HEK293 (cell line): ENCODE measurements at regions not wholly inside any gene's neighbourhood (a gene's known extent, or its start where the extent isn't known, plus 50 kb on each side); places are given as distances from the start of the nearest gene placed in this dataset.

Source experiments
- CTCF ChIA-PET: fragments of 350-600 bp; formaldehyde crosslinking; extraction: SDS; loops from one replicate; lab custom pipeline; 2021; ENCODE audit warnings: antibody characterized with exemption; lab: Yijun Ruan, JAX
- POLR2A ChIA-PET: fragments of 300-600 bp; formaldehyde crosslinking; extraction: SDS; loops from one replicate; lab custom pipeline; 2020; ENCODE audit warnings: antibody characterized with exemption, inconsistent platforms; lab: Yijun Ruan, JAX
- H3K27ac ChIP-seq: fragments of 200-500 bp; sonication (Bioruptor generic); 2 replicates; pipeline ENCODE4 v1.5.1; 2014; ENCODE audit warnings: low read depth, low read length, control low read depth, inconsistent platforms; ENCODE audit errors: extremely low read depth
- H3K36me3 ChIP-seq, 2 experiments: fragments of 200-500 bp in 1 of 2; sonication (Bioruptor generic) in 1 of 2; 1 replicate in 1 of 2; 2 replicates in 1 of 2; pipeline ENCODE4 v1.5.1; 2014 to 2017; ENCODE audit warnings: inconsistent platforms in 2 of 2, low read length in 2 of 2; ENCODE audit not compliant: control insufficient read depth in 2 of 2, insufficient read depth in 1 of 2
- H3K4me1 ChIP-seq: fragments of 200-500 bp; sonication (Bioruptor generic); 2 replicates; pipeline ENCODE4 v1.5.1; 2014; ENCODE audit warnings: mild to moderate bottlenecking, low read length, inconsistent platforms; ENCODE audit not compliant: control insufficient read depth, insufficient read depth
- H3K4me3 ChIP-seq: 2 replicates; pipeline ENCODE4 v1.5.1; 2011; ENCODE audit warnings: low read depth, mild to moderate bottlenecking, control low read depth, low read length, moderate library complexity
- H3K9me3 ChIP-seq: fragments of 200-500 bp; sonication (Bioruptor generic); 2 replicates; pipeline ENCODE4 v1.5.1; 2014; ENCODE audit warnings: low read depth, low read length, inconsistent platforms; ENCODE audit not compliant: control insufficient read depth, insufficient read depth
- ELK4 ChIP-seq: IDR thresholded peaks from 2 replicates; pipeline ENCODE4 v1.6.1; 2011; ENCODE audit warnings: mild to moderate bottlenecking, low read depth, low read length, borderline replicate concordance
- GLI4 ChIP-seq: fragments of 450-650 bp; formaldehyde crosslinking; IDR thresholded peaks from 2 replicates; pipeline ENCODE4 v1.5.1; 2016; ENCODE audit warnings: missing biosample characterization, missing genetic modification characterization
- KLF16 ChIP-seq: fragments of 450-650 bp; formaldehyde crosslinking; IDR thresholded peaks from 2 replicates; pipeline ENCODE4 v1.5.1; 2017; ENCODE audit warnings: missing biosample characterization, missing genetic modification characterization
- PRDM6 ChIP-seq: fragments of 450-650 bp; formaldehyde crosslinking; IDR thresholded peaks from 2 replicates; pipeline ENCODE4 v1.5.1; 2017; ENCODE audit warnings: missing biosample characterization, missing genetic modification characterization
- TRIM28 ChIP-seq: IDR thresholded peaks from 2 replicates; pipeline ENCODE4 v1.6.1; 2011; ENCODE audit warnings: low read length, control low read depth, borderline replicate concordance
- ZBTB11 ChIP-seq: fragments of 450-650 bp; formaldehyde crosslinking; conservative IDR thresholded peaks from 2 replicates; pipeline ENCODE4 v1.5.1; 2016; ENCODE audit warnings: low read depth, missing biosample characterization, missing genetic modification characterization
- ZBTB17 ChIP-seq: fragments of 450-650 bp; formaldehyde crosslinking; IDR thresholded peaks from 2 replicates; pipeline ENCODE4 v1.5.1; 2016; ENCODE audit warnings: missing biosample characterization, missing genetic modification characterization
- ZNF18 ChIP-seq: fragments of 450-650 bp; formaldehyde crosslinking; IDR thresholded peaks from 2 replicates; pipeline ENCODE4 v1.5.1; 2016; ENCODE audit warnings: missing biosample characterization, missing genetic modification characterization
- ZNF184 ChIP-seq: fragments of 450-650 bp; IDR thresholded peaks from 2 replicates; pipeline ENCODE4 v1.5.1; 2018; ENCODE audit warnings: missing biosample characterization, mild to moderate bottlenecking, missing genetic modification characterization
- ZNF19 ChIP-seq: fragments of 450-650 bp; formaldehyde crosslinking; IDR thresholded peaks from 2 replicates; pipeline ENCODE4; 2016; ENCODE audit warnings: missing biosample characterization, missing genetic modification characterization, low read depth
- ZNF354C ChIP-seq: fragments of 450-650 bp; formaldehyde crosslinking; IDR thresholded peaks from 2 replicates; pipeline ENCODE4 v1.5.1; 2016; ENCODE audit warnings: missing biosample characterization, missing genetic modification characterization, low read depth, borderline replicate concordance
- ZNF529 ChIP-seq: fragments of 450-650 bp; formaldehyde crosslinking; IDR thresholded peaks from 2 replicates; pipeline ENCODE4 v1.5.1; 2017; ENCODE audit warnings: missing genetic modification characterization, missing biosample characterization; ENCODE audit not compliant: insufficient replicate concordance
- ZNF530 ChIP-seq: fragments of 450-650 bp; formaldehyde crosslinking; IDR thresholded peaks from 2 replicates; pipeline ENCODE4 v1.5.1; 2016; ENCODE audit warnings: low read depth, missing biosample characterization, missing genetic modification characterization
- ZNF621 ChIP-seq: fragments of 450-650 bp; formaldehyde crosslinking; IDR thresholded peaks from 2 replicates; pipeline ENCODE4 v1.5.1; 2017; ENCODE audit warnings: missing biosample characterization, missing genetic modification characterization
- ZNF623 ChIP-seq: fragments of 450-650 bp; formaldehyde crosslinking; IDR thresholded peaks from 2 replicates; pipeline ENCODE4 v1.5.1; 2016; ENCODE audit warnings: missing biosample characterization, missing genetic modification characterization
- ZNF747 ChIP-seq: fragments of 450-650 bp; formaldehyde crosslinking; IDR thresholded peaks from 2 replicates; pipeline ENCODE4 v1.5.1; 2016; ENCODE audit warnings: missing biosample characterization, missing genetic modification characterization
- ZNF830 ChIP-seq: fragments of 450-650 bp; IDR thresholded peaks from 2 replicates; pipeline ENCODE4 v1.5.0; 2018; ENCODE audit warnings: missing biosample characterization, missing genetic modification characterization, low read depth, mild to moderate bottlenecking, moderate library complexity
- ZNF843 ChIP-seq: fragments of 450-650 bp; formaldehyde crosslinking; IDR thresholded peaks from 2 replicates; pipeline ENCODE4 v1.5.1; 2016; ENCODE audit warnings: missing biosample characterization, missing genetic modification characterization
- ZSCAN5A ChIP-seq: fragments of 450-650 bp; formaldehyde crosslinking; IDR thresholded peaks from 2 replicates; pipeline ENCODE4 v1.5.1; 2016; ENCODE audit warnings: missing biosample characterization, missing genetic modification characterization

- H3K36me3 ChIP-seq, result no peaks in the 10 kb centered on the region
- ChIA-PET CTCF (interaction anchor here (0.6 kb wide), 1 partner anchor 935 kb away, joined by 4 read pairs; no protein-coding TSS in a partner anchor), POLR2A (no interaction called here)
- H3K4me1 ChIP-seq, result no peaks in the 10 kb centered on the region
- no peak for TF ChIP-seq KLF16 (tag by site-specific recombination)
- TF ChIP-seq ELK4, result no peak
- TF ChIP-seq ZNF18, result no peak
- TF ChIP-seq PRDM6 (tag by site-specific recombination), result no peak
- TF ChIP-seq ZNF623 (tag by site-specific recombination), result no peak
- TF ChIP-seq ZNF747 (tag by site-specific recombination), result no peak
- no peak for TF ChIP-seq ZNF843 (tag by site-specific recombination)
- TF ChIP-seq ZBTB11 (tag by site-specific recombination), result no peak
- no peak for TF ChIP-seq TRIM28
- no peak for TF ChIP-seq ZNF184 (tag by site-specific recombination)
- no peak for TF ChIP-seq ZNF621
- TF ChIP-seq ZBTB17 (tag by site-specific recombination), result no peak
- no peak for TF ChIP-seq ZNF19
- no peak for TF ChIP-seq ZNF529 (tag by site-specific recombination)
- TF ChIP-seq ZNF830 (tag by site-specific recombination), result no peak
- no peak for TF ChIP-seq ZSCAN5A (tag by site-specific recombination)
- no peak for TF ChIP-seq GLI4 (tag by site-specific recombination)
- TF ChIP-seq ZNF530 (tag by site-specific recombination), result no peak
- no peak for TF ChIP-seq ZNF354C (tag by site-specific recombination)
- no peaks in the 10 kb centered on the region for H3K9me3 ChIP-seq
- no peak overlapping the region for H3K4me3 ChIP-seq
- no peak overlapping the region for H3K27ac ChIP-seq
Measured at GRCh38 chr2:58660046-58660445, 418.9 kb upstream of the FANCL start.
